DMS153 treated with DMSO at 0.1 percent for 48 hours (cell line): ENCODE measurements at regions not wholly inside any gene's neighbourhood (a gene's known extent, or its start where the extent isn't known, plus 50 kb on each side); places are given as distances from the start of the nearest gene placed in this dataset.
"Not testable (repeated sequence)": the region's sequence is repeated elsewhere in the genome, so short reads cannot be mapped to it uniquely, and the experiment has no call there.

Experiments used
- DNase-seq: peaks from one replicate; lab custom pipeline; 2025; ENCODE audit not compliant: unreplicated experiment; lab: John Stamatoyannopoulos, UW

GRCh38 chr5:91315701-91316100, 67.4 kb downstream of the ARRDC3 start:
- no peak for DNase-seq

DNA sequence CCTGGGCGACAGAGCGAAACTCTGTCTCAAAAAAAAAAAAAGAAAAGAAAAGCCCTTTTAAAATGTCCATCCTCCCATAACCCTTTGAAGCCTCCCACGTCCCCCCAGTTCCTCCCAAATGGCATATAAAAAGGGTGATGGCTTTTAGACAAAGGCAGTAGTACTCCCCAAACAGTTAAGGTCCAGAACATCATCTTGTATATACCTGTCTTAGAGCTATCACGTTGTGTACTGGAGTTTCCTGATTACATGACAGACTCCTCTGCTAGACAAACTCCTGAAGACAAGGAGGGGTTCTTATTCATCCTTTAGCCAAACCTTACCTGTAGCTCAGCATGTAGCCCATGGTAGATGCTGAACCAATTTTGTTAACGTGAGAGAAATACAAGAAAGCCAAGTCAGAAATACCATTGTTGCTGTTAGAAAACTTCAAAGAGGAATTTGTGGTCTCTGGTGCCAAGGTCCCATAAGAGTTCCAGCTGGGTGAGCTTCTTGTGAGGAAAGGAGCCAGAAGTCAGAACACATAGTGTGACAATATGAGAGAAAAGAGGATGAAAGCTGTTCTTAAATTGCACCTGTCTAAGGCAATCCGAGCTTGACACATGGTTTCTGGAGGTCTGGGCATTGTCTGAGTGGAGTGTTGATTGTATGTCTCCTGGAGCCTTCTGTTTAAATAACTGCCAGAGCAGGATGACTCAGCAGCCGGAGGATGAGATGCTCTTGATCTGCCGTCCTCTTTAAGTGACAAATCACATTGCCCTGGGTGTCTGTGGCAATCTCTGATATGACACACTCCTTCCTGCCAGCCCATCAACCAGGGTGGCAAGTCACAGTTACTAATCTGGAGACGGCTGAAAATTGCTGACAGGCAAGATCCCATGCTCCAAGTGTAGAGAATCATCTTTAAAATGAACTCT, 69.1 kb downstream of the ARRDC3 start:
- peak; percentile 70 for DNase-seq

DNA sequence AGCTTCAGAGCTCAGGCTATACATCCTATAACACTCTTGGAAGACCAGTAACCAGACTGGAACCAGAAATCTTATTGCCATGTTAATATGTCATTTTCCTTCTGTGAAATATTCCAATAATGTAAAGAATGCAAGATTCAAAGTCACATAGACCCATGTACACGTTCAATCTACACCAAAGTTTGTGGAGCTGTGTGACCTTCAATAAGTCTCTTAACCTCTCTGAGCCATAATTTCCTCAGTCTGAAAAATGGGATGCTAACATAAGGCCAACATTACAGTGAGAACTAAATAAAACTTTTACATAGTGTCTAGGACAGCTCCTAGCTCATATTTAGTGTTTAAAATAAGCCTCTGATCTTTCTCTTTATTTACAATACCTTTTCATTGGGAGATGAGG, 70.4 kb downstream of the ARRDC3 start:
- no peak for DNase-seq

GRCh38 chr5:91311697-91312501, 71.2 kb downstream of the ARRDC3 start:
- peak; percentile 0 for DNase-seq

- no peak for DNase-seq
Observed at GRCh38 chr5:91311168-91311696, 71.9 kb downstream of the ARRDC3 start.

DNA sequence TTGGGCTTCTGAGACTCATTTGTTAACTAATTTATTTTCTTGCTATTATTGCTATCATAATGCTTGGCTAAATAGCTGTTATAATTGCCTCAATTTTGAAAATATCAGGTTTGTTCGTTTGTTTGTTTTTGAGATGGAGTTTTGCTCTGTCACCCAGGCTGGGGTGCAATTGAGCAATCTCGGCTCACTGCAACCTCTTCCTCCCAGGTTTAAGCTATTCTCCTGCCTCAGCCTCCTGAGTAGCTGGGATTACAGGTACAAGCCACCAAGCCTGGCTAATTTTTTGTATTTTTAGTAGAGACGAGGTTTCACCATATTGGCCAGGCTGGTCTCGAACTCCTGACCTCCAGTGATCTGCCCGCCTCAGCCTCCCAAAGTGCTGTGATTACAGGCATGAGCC, 75.0 kb downstream of the ARRDC3 start:
- not testable (repeated sequence) for DNase-seq

- DNase-seq: no peak
Observed at GRCh38 chr5:91307048-91307447, 76.1 kb downstream of the ARRDC3 start.

GRCh38 chr5:91306497-91306896, 76.6 kb downstream of the ARRDC3 start:
- DNase-seq: no peak

DNA sequence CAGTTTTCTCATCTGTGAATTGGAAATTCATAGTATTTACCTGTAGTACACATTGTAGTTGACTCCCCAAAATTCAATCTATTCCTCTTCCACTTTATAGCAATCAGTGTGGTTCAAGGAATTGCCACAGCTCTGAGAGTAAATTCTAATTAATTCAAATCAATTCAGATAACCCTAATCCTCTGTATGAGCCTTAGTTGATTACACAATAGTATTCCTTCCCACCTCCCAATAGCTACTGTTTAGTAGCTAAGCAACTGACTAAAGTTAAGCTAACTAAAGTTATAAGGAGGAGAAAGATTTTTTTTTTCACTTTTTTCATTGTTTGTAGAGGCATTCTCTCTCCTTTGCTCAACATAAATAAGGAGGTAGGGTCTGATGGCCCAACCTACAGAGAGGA, 77.5 kb downstream of the ARRDC3 start:
- no peak for DNase-seq

DNA sequence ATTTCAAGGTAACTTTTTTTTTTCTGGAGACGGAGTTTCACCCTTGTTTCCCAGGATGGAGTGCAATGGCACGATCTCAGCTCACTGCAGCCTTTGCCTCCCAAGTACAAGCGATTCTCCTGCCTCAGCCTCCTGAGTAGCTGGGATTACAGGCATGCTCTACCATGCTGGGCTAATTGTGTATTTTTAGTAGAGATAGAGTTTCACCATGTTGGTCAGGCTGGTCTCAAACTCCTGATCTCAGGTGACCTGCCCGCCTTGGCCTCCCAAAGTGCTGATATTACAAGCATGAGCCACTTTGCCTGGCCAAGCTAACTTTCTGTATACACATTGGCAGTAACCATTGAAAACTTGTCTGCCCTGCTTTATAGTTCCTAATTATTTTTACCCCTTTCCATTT, 79.1 kb downstream of the ARRDC3 start:
- not testable (repeated sequence) for DNase-seq

DNA sequence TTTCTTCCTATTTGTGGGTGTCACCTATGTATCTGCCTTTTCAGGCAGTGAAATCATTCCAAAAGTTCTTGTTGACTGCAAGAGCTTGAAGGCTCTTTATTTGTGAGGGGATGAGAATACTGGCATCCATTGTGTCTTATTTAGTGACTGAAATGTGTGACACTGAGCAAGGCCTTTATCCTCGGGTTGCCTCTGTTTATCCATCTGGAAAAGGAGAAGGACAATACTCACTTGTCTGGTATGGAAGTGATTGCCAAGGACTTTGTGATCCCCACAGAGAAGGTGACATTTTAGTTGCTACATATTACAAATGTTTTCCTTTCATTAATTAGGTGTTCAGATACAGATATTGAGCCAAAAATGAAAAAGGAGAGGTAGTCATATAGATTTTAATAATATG, 80.2 kb downstream of the ARRDC3 start:
- DNase-seq: no peak

DNA sequence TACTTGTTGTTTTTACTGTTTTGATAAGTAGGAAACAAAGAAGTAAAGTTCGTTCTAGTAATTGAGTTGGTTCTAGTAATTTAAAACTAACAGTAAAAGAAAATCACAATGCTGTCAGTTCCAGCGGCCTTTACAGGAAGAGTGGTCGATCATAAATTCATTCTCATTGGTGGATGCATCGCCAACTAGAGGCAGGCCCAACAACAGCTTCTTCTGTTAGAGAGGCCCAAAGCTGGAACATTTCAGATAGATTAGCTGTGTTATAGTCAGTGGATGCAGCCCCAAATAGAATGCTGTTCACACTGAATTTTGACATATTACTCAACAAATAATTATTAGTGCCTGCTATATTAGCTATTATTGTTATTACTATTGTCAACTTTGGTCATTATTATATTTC, 80.8 kb downstream of the ARRDC3 start:
- no peak for DNase-seq

DNA sequence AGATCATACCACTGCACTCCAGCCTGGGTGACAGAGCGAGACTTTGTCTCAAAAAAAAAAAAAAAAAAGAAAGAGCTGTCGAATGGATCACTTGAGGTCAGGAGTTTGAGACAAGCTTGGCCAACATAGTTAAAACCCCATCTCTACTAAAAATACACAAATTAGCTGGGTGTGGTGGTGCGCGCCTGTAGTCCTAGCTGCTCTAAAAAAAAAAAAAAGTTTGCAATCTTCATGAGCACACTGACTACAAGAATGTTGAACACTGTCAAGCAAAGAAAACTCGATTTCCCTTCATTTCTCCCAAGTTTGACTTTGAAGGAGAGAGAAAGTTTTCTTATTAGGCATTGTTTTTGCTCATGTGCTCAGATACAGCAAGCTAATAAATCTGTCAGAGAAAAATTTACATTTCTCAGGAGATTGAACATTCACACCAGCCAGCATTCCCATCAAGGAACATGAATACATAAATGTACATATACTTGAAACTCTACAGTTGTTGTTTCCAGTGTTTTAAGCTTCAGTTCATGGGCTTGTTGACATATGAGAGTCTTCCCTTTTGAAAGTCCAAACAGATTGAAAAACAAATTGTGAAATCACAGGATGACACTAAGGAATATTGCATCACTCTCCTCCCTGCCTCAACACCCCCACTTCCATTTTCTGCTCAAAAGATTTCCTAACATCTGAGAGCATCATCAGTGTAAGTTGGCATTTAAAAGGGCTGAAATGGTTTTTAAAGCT, 81.8 kb downstream of the ARRDC3 start:
- DNase-seq: no peak

GRCh38 chr5:91297994-91298393, 85.1 kb downstream of the ARRDC3 start:
- no peak for DNase-seq

DNA sequence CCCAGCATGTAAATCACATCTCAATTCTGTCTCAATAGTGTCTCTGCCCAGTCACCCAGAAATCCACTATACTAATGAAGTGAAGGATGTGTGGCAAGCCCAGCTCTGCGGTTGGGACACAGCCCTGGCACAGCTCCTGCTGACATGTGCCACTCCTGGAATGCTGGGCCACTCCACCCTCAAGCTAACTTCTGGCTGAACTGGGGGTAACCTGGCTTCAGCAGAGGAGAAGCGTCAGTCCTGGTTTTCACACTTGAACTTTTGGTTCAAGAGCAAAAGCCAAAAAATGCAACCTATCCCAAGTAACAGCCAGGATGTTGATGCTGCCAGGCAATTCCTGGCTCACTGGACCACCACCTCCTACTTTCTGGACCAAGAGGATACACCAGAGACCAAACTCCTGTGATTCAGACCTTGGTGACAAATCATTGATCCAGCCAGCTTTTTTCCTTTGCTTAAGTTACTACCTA, 86.4 kb downstream of the ARRDC3 start:
- no peak for DNase-seq

- not testable (repeated sequence) for DNase-seq
Observed at GRCh38 chr5:91296102-91296501, 87.0 kb downstream of the ARRDC3 start.

GRCh38 chr5:91293131-91293530, 90.0 kb downstream of the ARRDC3 start:
- no peak for DNase-seq

- DNase-seq: no peak
Observed at GRCh38 chr5:91291628-91292569, 91.2 kb downstream of the ARRDC3 start.

DNA sequence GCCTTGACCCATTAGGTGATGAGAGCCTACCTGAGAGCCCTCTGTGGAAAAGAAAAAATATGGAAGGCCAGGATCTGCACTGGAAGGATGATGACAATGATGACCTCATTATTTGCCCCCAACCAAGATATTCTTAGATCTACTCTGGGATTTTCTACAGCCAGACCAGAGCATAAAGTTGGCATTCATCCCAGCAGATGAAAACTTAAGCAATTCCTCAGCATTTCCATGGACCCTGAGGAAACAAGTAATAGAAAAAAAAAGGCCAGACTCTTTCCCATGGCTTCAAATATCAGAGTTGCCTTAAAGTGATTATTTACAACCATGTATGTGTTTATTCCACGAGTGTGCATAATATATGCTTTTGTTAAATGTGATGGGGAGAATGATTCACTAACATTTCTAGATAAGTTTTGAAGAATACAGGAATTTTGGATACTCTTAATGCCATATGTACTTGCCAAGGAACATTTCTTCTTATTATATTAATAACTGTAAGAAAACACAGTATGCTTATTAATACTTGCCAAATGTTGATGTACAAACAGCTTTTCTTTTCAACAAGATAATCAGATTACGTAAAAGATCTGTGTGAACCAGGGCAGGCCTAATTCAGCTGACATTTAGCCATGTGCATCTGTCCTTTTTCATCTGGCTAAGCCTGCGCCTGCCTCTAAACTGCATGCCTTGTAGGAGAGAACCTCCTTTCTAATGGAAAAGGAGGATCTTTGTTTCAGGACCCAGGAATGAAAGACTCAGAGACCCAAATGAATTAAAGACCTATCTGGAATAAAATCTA, 94.8 kb downstream of the ARRDC3 start:
- DNase-seq: no peak
